NB4 (cell line): ENCODE measurements at regions not wholly inside any gene's neighbourhood (a gene's known extent, or its start where the extent isn't known, plus 50 kb on each side); places are given as distances from the start of the nearest gene placed in this dataset.
A peak's percentile ranks its signal among the peaks of the same experiment; 100 is the strongest.

Experiments
- DNase-seq: peaks from one replicate; pipeline ENCODE4 v3.0.0; 2010; ENCODE audit warnings: low read depth
- H3K4me3 ChIP-seq: one replicate; pipeline ENCODE4 v1.5.1; 2011; ENCODE audit warnings: mild to moderate bottlenecking, low read depth, low read length, moderate library complexity
- CTCF ChIP-seq: IDR thresholded peaks from one replicate; pipeline ENCODE4 v1.5.1; 2012; ENCODE audit warnings: low read depth, low read length
- MAX ChIP-seq: IDR thresholded peaks from 2 replicates; pipeline ENCODE4 v1.6.1; 2011; ENCODE audit warnings: low read depth, low read length
- MYC ChIP-seq: IDR thresholded peaks from 2 replicates; pipeline ENCODE4 v1.6.1; 2011; ENCODE audit warnings: low read depth, low read length
- POLR2A ChIP-seq: IDR thresholded peaks from 2 replicates; pipeline ENCODE4 v1.6.1; 2011; ENCODE audit warnings: mild to moderate bottlenecking; ENCODE audit not compliant: insufficient read length; ENCODE audit errors: extremely low read depth

- peak; percentile 46 for DNase-seq
- H3K4me3 ChIP-seq: no peak overlapping the region
- no peak for TF ChIP-seq MYC
- no peak for TF ChIP-seq CTCF
- no peak for TF ChIP-seq POLR2A
- TF ChIP-seq MAX: no peak
Measured at GRCh38 chr3:3618623-3619022, 180.6 kb upstream of the LRRN1 start.

- TF ChIP-seq CTCF (no peak), POLR2A (no peak), MAX (no peak), MYC (no peak)
- no peak overlapping the region for H3K4me3 ChIP-seq
- no peak for DNase-seq
Measured at GRCh38 chr3:3615533-3615932, 183.7 kb upstream of the LRRN1 start.

GRCh38 chr3:3610581-3611298 is 188.5 kb upstream of the LRRN1 start:
- no peak overlapping the region for H3K4me3 ChIP-seq
- TF ChIP-seq CTCF (no peak), POLR2A (no peak), MAX (no peak), MYC (no peak)
- no peak for DNase-seq

GRCh38 chr3:3606321-3606720 is 192.9 kb upstream of the LRRN1 start:
- no peak for DNase-seq
- no peak overlapping the region for H3K4me3 ChIP-seq
- no peak for TF ChIP-seq MYC
- TF ChIP-seq MAX: no peak
- TF ChIP-seq CTCF: no peak
- TF ChIP-seq POLR2A: no peak

- no peak for TF ChIP-seq CTCF
- no peak for TF ChIP-seq MAX
- TF ChIP-seq MYC: no peak
- no peak for TF ChIP-seq POLR2A
- no peak for DNase-seq
- H3K4me3 ChIP-seq: no peak overlapping the region
Measured at GRCh38 chr3:3605226-3605625, 194.0 kb upstream of the LRRN1 start.
